ENCODE measurements at regions not wholly inside any gene's neighbourhood (a gene's known extent, or its start where the extent isn't known, plus 50 kb on each side); places are given as distances from the start of the nearest gene placed in this dataset.

- Histone ChIP-seq H2AFZ (ENCODE audit: low read depth, low read length) (no peak overlapping the region), H3K27ac (ENCODE audit: low read depth, low read length) (peak overlapping the region; percentile 57), H4K20me1 (ENCODE audit: insufficient read depth, low read length) (no peaks in the 10 kb centered on the region), H3K4me3 (ENCODE audit: insufficient read depth, low read depth, low read length) (no peak overlapping the region), H3K9ac (ENCODE audit: low read length) (no peak overlapping the region), H3K9me3 (ENCODE audit: insufficient read depth, low read depth, low read length) (no peaks in the 10 kb centered on the region), H3K36me3 (ENCODE audit: insufficient read depth, low read length) (no peaks in the 10 kb centered on the region), H3K4me2 (ENCODE audit: low read length) (peak overlapping the region; percentile 49), H3K79me2 (ENCODE audit: insufficient read depth, low read length) (no peaks in the 10 kb centered on the region), H3K27me3 (ENCODE audit: insufficient read depth, low read length) (no peaks in the 10 kb centered on the region), H3K4me1 (ENCODE audit: insufficient read depth, low read length) (peaks cover 6% of the 10 kb centered on the region)
- Mint-ChIP-seq H3K4me3 (ENCODE audit: unreplicated experiment) (no peak overlapping the region), H3K27ac (ENCODE audit: unreplicated experiment) (peak overlapping the region; percentile 86), H3K36me3 (ENCODE audit: low read depth, unreplicated experiment) (no peaks in the 10 kb centered on the region), H3K4me1 (ENCODE audit: low read depth, unreplicated experiment) (peaks cover 22% of the 10 kb centered on the region), H3K27me3 (ENCODE audit: low read depth, unreplicated experiment) (no peaks in the 10 kb centered on the region), H3K9me3 (ENCODE audit: unreplicated experiment) (peaks cover 2% of the 10 kb centered on the region)
- DNase-seq (ENCODE audit: low read depth) (peak; percentile 96), FAIRE-seq (peak; percentile 65)
- no peak for TF ChIP-seq EZH2 (IDR thresholded peaks at IDR 0.05; ENCODE audit: insufficient read depth, low read length)
- TF ChIP-seq, protein P1, sequence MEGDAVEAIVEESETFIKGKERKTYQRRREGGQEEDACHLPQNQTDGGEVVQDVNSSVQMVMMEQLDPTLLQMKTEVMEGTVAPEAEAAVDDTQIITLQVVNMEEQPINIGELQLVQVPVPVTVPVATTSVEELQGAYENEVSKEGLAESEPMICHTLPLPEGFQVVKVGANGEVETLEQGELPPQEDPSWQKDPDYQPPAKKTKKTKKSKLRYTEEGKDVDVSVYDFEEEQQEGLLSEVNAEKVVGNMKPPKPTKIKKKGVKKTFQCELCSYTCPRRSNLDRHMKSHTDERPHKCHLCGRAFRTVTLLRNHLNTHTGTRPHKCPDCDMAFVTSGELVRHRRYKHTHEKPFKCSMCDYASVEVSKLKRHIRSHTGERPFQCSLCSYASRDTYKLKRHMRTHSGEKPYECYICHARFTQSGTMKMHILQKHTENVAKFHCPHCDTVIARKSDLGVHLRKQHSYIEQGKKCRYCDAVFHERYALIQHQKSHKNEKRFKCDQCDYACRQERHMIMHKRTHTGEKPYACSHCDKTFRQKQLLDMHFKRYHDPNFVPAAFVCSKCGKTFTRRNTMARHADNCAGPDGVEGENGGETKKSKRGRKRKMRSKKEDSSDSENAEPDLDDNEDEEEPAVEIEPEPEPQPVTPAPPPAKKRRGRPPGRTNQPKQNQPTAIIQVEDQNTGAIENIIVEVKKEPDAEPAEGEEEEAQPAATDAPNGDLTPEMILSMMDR (IDR thresholded peaks at IDR 0.05; ENCODE audit: insufficient read depth, low read depth, low read length) = no peak
Measured at GRCh38 chr7:82542665-82543064, 99.1 kb upstream of the CACNA2D1 start.

GRCh38 chr7:82539969-82540368, 96.4 kb upstream of the CACNA2D1 start:
- H3K4me3 ChIP-seq (ENCODE audit: insufficient read depth, low read depth, low read length) = no peak overlapping the region
- H3K27ac Mint-ChIP-seq (ENCODE audit: unreplicated experiment) = no peak overlapping the region
- no peaks in the 10 kb centered on the region for H3K27me3 Mint-ChIP-seq (ENCODE audit: low read depth, unreplicated experiment)
- no peak for DNase-seq (ENCODE audit: low read depth)
- H4K20me1 ChIP-seq (ENCODE audit: insufficient read depth, low read length) = no peaks in the 10 kb centered on the region
- H3K9me3 ChIP-seq (ENCODE audit: insufficient read depth, low read depth, low read length) = peaks cover 4% of the 10 kb centered on the region
- H3K9me3 Mint-ChIP-seq (ENCODE audit: unreplicated experiment) = peaks cover 2% of the 10 kb centered on the region
- no peak overlapping the region for H3K9ac ChIP-seq (ENCODE audit: low read length)
- no peaks in the 10 kb centered on the region for H3K36me3 Mint-ChIP-seq (ENCODE audit: low read depth, unreplicated experiment)
- H3K4me1 ChIP-seq (ENCODE audit: insufficient read depth, low read length) = peaks cover 6% of the 10 kb centered on the region
- H3K4me1 Mint-ChIP-seq (ENCODE audit: low read depth, unreplicated experiment) = peaks cover 22% of the 10 kb centered on the region
- no peak overlapping the region for H3K4me3 Mint-ChIP-seq (ENCODE audit: unreplicated experiment)
- no peaks in the 10 kb centered on the region for H3K36me3 ChIP-seq (ENCODE audit: insufficient read depth, low read length)
- no peak overlapping the region for H2AFZ ChIP-seq (ENCODE audit: low read depth, low read length)
- H3K79me2 ChIP-seq (ENCODE audit: insufficient read depth, low read length) = no peaks in the 10 kb centered on the region
- H3K4me2 ChIP-seq (ENCODE audit: low read length) = no peak overlapping the region
- H3K27ac ChIP-seq (ENCODE audit: low read depth, low read length) = no peak overlapping the region
- TF ChIP-seq, protein P1 (IDR thresholded peaks at IDR 0.05; ENCODE audit: insufficient read depth, low read depth, low read length) = no peak
- TF ChIP-seq EZH2 (IDR thresholded peaks at IDR 0.05; ENCODE audit: insufficient read depth, low read length) = no peak
- FAIRE-seq = no peak
- no peaks in the 10 kb centered on the region for H3K27me3 ChIP-seq (ENCODE audit: insufficient read depth, low read length)

- TF ChIP-seq, protein P1 (IDR thresholded peaks at IDR 0.05; ENCODE audit: insufficient read depth, low read depth, low read length) = no peak
- TF ChIP-seq EZH2 (IDR thresholded peaks at IDR 0.05; ENCODE audit: insufficient read depth, low read length) = no peak
- no peak overlapping the region for H3K4me3 ChIP-seq (ENCODE audit: insufficient read depth, low read depth, low read length)
- H3K27ac ChIP-seq (ENCODE audit: low read depth, low read length) = no peak overlapping the region
- no peaks in the 10 kb centered on the region for H3K9me3 Mint-ChIP-seq (ENCODE audit: unreplicated experiment)
- no peaks in the 10 kb centered on the region for H3K27me3 ChIP-seq (ENCODE audit: insufficient read depth, low read length)
- no peaks in the 10 kb centered on the region for H3K36me3 Mint-ChIP-seq (ENCODE audit: low read depth, unreplicated experiment)
- peak overlapping the region; percentile 16 for H2AFZ ChIP-seq (ENCODE audit: low read depth, low read length)
- H3K27me3 Mint-ChIP-seq (ENCODE audit: low read depth, unreplicated experiment) = no peaks in the 10 kb centered on the region
- FAIRE-seq (no peak), DNase-seq (ENCODE audit: low read depth) (peak; percentile 48)
- no peak overlapping the region for H3K4me2 ChIP-seq (ENCODE audit: low read length)
- H3K4me1 Mint-ChIP-seq (ENCODE audit: low read depth, unreplicated experiment) = peaks cover 18% of the 10 kb centered on the region
- H3K79me2 ChIP-seq (ENCODE audit: insufficient read depth, low read length) = no peaks in the 10 kb centered on the region
- H3K4me1 ChIP-seq (ENCODE audit: insufficient read depth, low read length) = peaks cover 11% of the 10 kb centered on the region
- H3K9ac ChIP-seq (ENCODE audit: low read length) = no peak overlapping the region
- no peaks in the 10 kb centered on the region for H4K20me1 ChIP-seq (ENCODE audit: insufficient read depth, low read length)
- peaks cover 4% of the 10 kb centered on the region for H3K9me3 ChIP-seq (ENCODE audit: insufficient read depth, low read depth, low read length)
- no peak overlapping the region for H3K27ac Mint-ChIP-seq (ENCODE audit: unreplicated experiment)
- H3K4me3 Mint-ChIP-seq (ENCODE audit: unreplicated experiment) = no peak overlapping the region
- H3K36me3 ChIP-seq (ENCODE audit: insufficient read depth, low read length) = no peaks in the 10 kb centered on the region
Measured at GRCh38 chr7:82534684-82535083, 91.1 kb upstream of the CACNA2D1 start.
